ENCODE measurements at regions not wholly inside any gene's neighbourhood (a gene's known extent, or its start where the extent isn't known, plus 50 kb on each side); places are given as distances from the start of the nearest gene placed in this dataset.

- no peak for TF ChIP-seq CTCF (IDR thresholded peaks at IDR 0.05)
- TF ChIP-seq POLR2A (IDR thresholded peaks at IDR 0.05), result no peak
Observed at GRCh38 chr15:26113296-26113695, 250.2 kb upstream of the ATP10A start.

Measured in body of pancreas (tissue), 4 donors.